Astrocyte (in vitro differentiated cells and primary cell): ENCODE measurements at regions not wholly inside any gene's neighbourhood (a gene's known extent, or its start where the extent isn't known, plus 50 kb on each side); places are given as distances from the start of the nearest gene placed in this dataset.
A peak's percentile ranks its signal among the peaks of the same experiment; 100 is the strongest.

Experiments
- DNase-seq: peaks from one replicate; pipeline ENCODE4 v3.0.0-alpha.2; 2010; ENCODE audit warnings: low read depth
- FAIRE-seq: peaks from 2 replicates; lab custom pipeline; 2011; peaks lifted over from hg19 to GRCh38; lab: Jason Lieb, UNC
- H2AFZ ChIP-seq: 2 replicates; pipeline ENCODE4 v1.6.0; 2012; ENCODE audit warnings: low read depth, low read length, inconsistent platforms
- H3K27ac ChIP-seq: 2 replicates; pipeline ENCODE4 v1.5.1; 2011; ENCODE audit warnings: low read depth, low read length, inconsistent platforms
- H3K27me3 ChIP-seq: 2 replicates; pipeline ENCODE4 v1.6.0; 2011; ENCODE audit warnings: low read length, inconsistent platforms; ENCODE audit not compliant: insufficient read depth
- H3K36me3 ChIP-seq: 2 replicates; pipeline ENCODE4 v1.5.1; 2011; ENCODE audit warnings: low read length, inconsistent platforms; ENCODE audit not compliant: insufficient read depth
- H3K4me1 ChIP-seq: 2 replicates; pipeline ENCODE4 v1.5.1; 2011; ENCODE audit warnings: low read length, inconsistent platforms; ENCODE audit not compliant: insufficient read depth
- H3K4me2 ChIP-seq: 2 replicates; pipeline ENCODE4 v1.6.0; 2012; ENCODE audit warnings: low read length, inconsistent platforms
- H3K4me3 ChIP-seq: 2 replicates; pipeline ENCODE4 v1.5.1; 2011; ENCODE audit warnings: low read depth, mild to moderate bottlenecking, low read length, inconsistent platforms; ENCODE audit not compliant: insufficient read depth
- H3K79me2 ChIP-seq: 2 replicates; pipeline ENCODE4 v1.6.0; 2012; ENCODE audit warnings: mild to moderate bottlenecking, low read length, inconsistent platforms; ENCODE audit not compliant: insufficient read depth
- H3K9ac ChIP-seq: 2 replicates; pipeline ENCODE4 v1.6.0; 2012; ENCODE audit warnings: mild to moderate bottlenecking, low read length, inconsistent platforms
- H3K9me3 ChIP-seq: 2 replicates; pipeline ENCODE4 v1.5.1; 2012; ENCODE audit warnings: low read depth, mild to moderate bottlenecking, low read length, inconsistent platforms; ENCODE audit not compliant: insufficient read depth
- H4K20me1 ChIP-seq: 2 replicates; pipeline ENCODE4 v1.6.0; 2012; ENCODE audit warnings: low read length, inconsistent platforms; ENCODE audit not compliant: insufficient read depth
- H3K27ac Mint-ChIP-seq: one replicate; pipeline ENCODE4 v1.8.0; 2021; ENCODE audit warnings: mild to moderate bottlenecking, mixed read lengths; ENCODE audit not compliant: unreplicated experiment
- H3K27me3 Mint-ChIP-seq: one replicate; pipeline ENCODE4 v1.8.0; 2021; ENCODE audit warnings: low read depth, mixed read lengths; ENCODE audit not compliant: unreplicated experiment
- H3K36me3 Mint-ChIP-seq: one replicate; pipeline ENCODE4 v1.8.0; 2021; ENCODE audit warnings: low read depth, mixed read lengths; ENCODE audit not compliant: unreplicated experiment
- H3K4me1 Mint-ChIP-seq: one replicate; pipeline ENCODE4 v1.8.0; 2021; ENCODE audit warnings: low read depth, mixed read lengths; ENCODE audit not compliant: unreplicated experiment
- H3K4me3 Mint-ChIP-seq: one replicate; pipeline ENCODE4 v1.8.0; 2021; ENCODE audit warnings: mild to moderate bottlenecking, moderate library complexity, mixed read lengths; ENCODE audit not compliant: unreplicated experiment
- H3K9me3 Mint-ChIP-seq: one replicate; pipeline ENCODE4 v1.8.0; 2021; ENCODE audit warnings: mild to moderate bottlenecking, mixed read lengths; ENCODE audit not compliant: unreplicated experiment
- CTCF ChIP-seq: IDR thresholded peaks from 2 replicates; pipeline ENCODE4 v1.5.1; 2011; ENCODE audit warnings: low read depth, mild to moderate bottlenecking, inconsistent platforms, low read length, moderate library complexity; ENCODE audit not compliant: insufficient read depth
- EZH2 ChIP-seq: IDR thresholded peaks from 2 replicates; pipeline ENCODE4 v1.6.1; 2012; ENCODE audit warnings: mild to moderate bottlenecking, low read length, inconsistent platforms; ENCODE audit not compliant: insufficient read depth

GRCh38 chr20:58053391-58054055, 174.9 kb downstream of the ANKRD60 start:
- TF ChIP-seq CTCF (no peak), EZH2 (no peak)
- no peak overlapping the region for H3K4me3 Mint-ChIP-seq
- H3K9me3 Mint-ChIP-seq: peaks cover 2% of the 10 kb centered on the region
- Histone ChIP-seq H2AFZ (no peak overlapping the region), H3K36me3 (no peaks in the 10 kb centered on the region), H3K9ac (no peak overlapping the region), H3K4me2 (no peak overlapping the region), H3K4me1 (no peaks in the 10 kb centered on the region), H4K20me1 (no peaks in the 10 kb centered on the region), H3K79me2 (no peaks in the 10 kb centered on the region), H3K4me3 (no peak overlapping the region), H3K27ac (no peak overlapping the region), H3K9me3 (no peaks in the 10 kb centered on the region), H3K27me3 (no peaks in the 10 kb centered on the region)
- H3K27ac Mint-ChIP-seq: no peak overlapping the region
- no peak for DNase-seq
- H3K4me1 Mint-ChIP-seq: peaks cover 2% of the 10 kb centered on the region
- no peak for FAIRE-seq
- no peaks in the 10 kb centered on the region for H3K36me3 Mint-ChIP-seq
- peaks cover 57% of the 10 kb centered on the region for H3K27me3 Mint-ChIP-seq

GRCh38 chr20:58051367-58051766, 177.1 kb downstream of the ANKRD60 start:
- no peaks in the 10 kb centered on the region for H3K9me3 Mint-ChIP-seq
- Histone ChIP-seq H3K4me3 (no peak overlapping the region), H3K9me3 (no peaks in the 10 kb centered on the region), H3K79me2 (no peaks in the 10 kb centered on the region), H3K4me2 (no peak overlapping the region), H3K9ac (no peak overlapping the region), H3K27ac (no peak overlapping the region), H2AFZ (no peak overlapping the region), H3K4me1 (peaks cover 12% of the 10 kb centered on the region), H3K27me3 (no peaks in the 10 kb centered on the region), H3K36me3 (no peaks in the 10 kb centered on the region), H4K20me1 (no peaks in the 10 kb centered on the region)
- peaks cover 48% of the 10 kb centered on the region for H3K27me3 Mint-ChIP-seq
- no peaks in the 10 kb centered on the region for H3K36me3 Mint-ChIP-seq
- TF ChIP-seq EZH2 (no peak), CTCF (no peak)
- peaks cover 2% of the 10 kb centered on the region for H3K4me1 Mint-ChIP-seq
- FAIRE-seq (no peak), DNase-seq (no peak)
- H3K4me3 Mint-ChIP-seq: no peak overlapping the region
- no peak overlapping the region for H3K27ac Mint-ChIP-seq

- no peak overlapping the region for H3K4me3 Mint-ChIP-seq
- FAIRE-seq (no peak), DNase-seq (peak; percentile 51)
- Histone ChIP-seq H3K79me2 (no peaks in the 10 kb centered on the region), H3K27ac (no peak overlapping the region), H3K4me1 (peaks cover 15% of the 10 kb centered on the region), H3K4me3 (no peak overlapping the region), H3K36me3 (no peaks in the 10 kb centered on the region), H2AFZ (no peak overlapping the region), H4K20me1 (no peaks in the 10 kb centered on the region), H3K9ac (no peak overlapping the region), H3K4me2 (no peak overlapping the region), H3K27me3 (no peaks in the 10 kb centered on the region), H3K9me3 (no peaks in the 10 kb centered on the region)
- H3K36me3 Mint-ChIP-seq: no peaks in the 10 kb centered on the region
- no peaks in the 10 kb centered on the region for H3K9me3 Mint-ChIP-seq
- no peaks in the 10 kb centered on the region for H3K4me1 Mint-ChIP-seq
- no peak overlapping the region for H3K27ac Mint-ChIP-seq
- peaks cover 49% of the 10 kb centered on the region for H3K27me3 Mint-ChIP-seq
- TF ChIP-seq CTCF (no peak), EZH2 (no peak)
Observed at GRCh38 chr20:58048096-58048702, 180.3 kb downstream of the ANKRD60 start.
